Gastrocnemius medialis (tissue), 4 donors: ENCODE measurements at regions not wholly inside any gene's neighbourhood (a gene's known extent, or its start where the extent isn't known, plus 50 kb on each side); places are given as distances from the start of the nearest gene placed in this dataset.

Experiments used
- CTCF ChIP-seq, 5 experiments: fragments of 450-650 bp in 3 of 5; fragments of 200-600 bp in 2 of 5; sonication (generic) in 2 of 5; IDR thresholded peaks in 4 of 5; conservative IDR thresholded peaks in 1 of 5; 1 replicate in 4 of 5; 2 replicates in 1 of 5; pipeline ENCODE4 v1.5.1; 2016 to 2019; ENCODE audit warnings: antibody characterized with exemption in 5 of 5, mild to moderate bottlenecking in 3 of 5, moderate library complexity in 3 of 5
- POLR2A ChIP-seq, 2 donors: fragments of 450-650 bp; IDR thresholded peaks; one replicate each; pipeline ENCODE4 v1.6.1; 2017; ENCODE audit warnings: antibody characterized with exemption in 2 of 2, mild to moderate bottlenecking in 2 of 2, moderate library complexity in 2 of 2

- TF ChIP-seq CTCF (IDR thresholded peaks at IDR 0.05 in 4 of 5, conservative IDR thresholded peaks at IDR 0.05 in 1 of 5) (no peak), POLR2A (IDR thresholded peaks at IDR 0.05) (no peak)
These were observed 309.5 kb downstream of the CTH start for GRCh38 chr1:70720521-70720920.
